ENCODE measurements at regions not wholly inside any gene's neighbourhood (a gene's known extent, or its start where the extent isn't known, plus 50 kb on each side); places are given as distances from the start of the nearest gene placed in this dataset.

DNA sequence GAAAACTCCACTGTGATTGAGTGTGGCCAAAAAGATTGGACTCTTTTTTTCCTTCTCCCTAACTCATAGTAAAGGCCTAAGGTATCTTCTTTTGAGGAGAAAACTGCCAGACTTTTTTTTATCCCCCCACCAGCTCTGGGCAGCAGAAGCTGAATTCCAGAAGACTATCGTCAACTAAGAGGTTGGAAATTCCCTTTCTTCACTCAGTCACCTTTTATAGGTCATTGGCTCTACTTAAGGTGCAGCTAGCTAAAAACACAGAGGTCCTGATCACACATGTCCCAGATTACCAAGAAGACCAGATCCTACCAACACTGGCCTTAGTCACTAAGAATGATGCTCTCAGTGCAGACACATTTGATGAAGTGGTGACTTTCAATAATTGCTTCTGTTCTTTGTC, 1441.2 kb downstream of the PLA2G4A start:
- DNase-seq (ENCODE audit: low read depth in 2 of 2): no peak

- no peak for DNase-seq (ENCODE audit: low read depth in 2 of 2)
These were observed 1441.7 kb downstream of the PLA2G4A start for GRCh38 chr1:188270497-188270896.

- DNase-seq (ENCODE audit: low read depth in 2 of 2): no peak
These were observed 1449.0 kb downstream of the PLA2G4A start for GRCh38 chr1:188277771-188278170.

DNA sequence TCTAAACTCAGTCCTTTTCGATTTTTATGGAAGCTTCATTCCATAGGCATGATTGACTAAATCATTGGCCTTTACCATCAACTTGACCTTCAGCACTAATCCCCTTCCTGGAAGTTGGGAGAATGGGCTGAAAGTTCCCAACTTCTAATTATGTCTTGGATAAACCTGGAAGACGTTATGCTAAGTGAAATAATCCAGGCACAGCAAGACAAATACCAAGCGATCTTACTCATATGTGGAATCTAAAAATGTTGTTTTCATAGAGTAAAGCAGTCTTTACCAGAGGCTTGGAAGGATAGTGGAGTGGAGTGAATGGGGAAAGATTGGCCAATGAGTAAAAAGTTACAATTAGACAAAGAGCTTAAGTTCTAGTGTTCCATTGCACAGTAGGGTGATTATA, 1453.2 kb downstream of the PLA2G4A start:
- no peak for DNase-seq (ENCODE audit: low read depth in 2 of 2)

DNA sequence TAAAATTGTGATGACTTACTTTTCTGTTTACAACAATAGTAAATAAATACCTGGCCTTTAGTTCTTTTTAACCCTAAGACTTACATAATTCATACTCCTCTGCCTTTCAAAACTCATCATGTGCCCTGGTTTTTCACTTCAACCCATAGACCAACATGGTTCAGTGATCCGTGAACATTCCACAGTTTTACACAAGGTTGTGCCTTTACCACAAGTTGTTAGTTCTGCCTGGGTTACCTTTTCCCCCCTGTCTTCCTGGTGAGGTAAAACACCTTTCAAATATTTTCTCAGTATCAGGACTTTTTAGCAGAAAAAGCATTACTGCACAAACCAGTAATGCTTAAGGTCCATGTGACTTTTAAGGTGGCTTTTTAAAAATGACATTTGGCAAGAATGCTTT, 1466.4 kb downstream of the PLA2G4A start:
- DNase-seq (ENCODE audit: low read depth in 2 of 2): no peak

- no peak for DNase-seq (ENCODE audit: low read depth in 2 of 2)
These were observed 1474.0 kb downstream of the PLA2G4A start for GRCh38 chr1:188302746-188303145.

DNA sequence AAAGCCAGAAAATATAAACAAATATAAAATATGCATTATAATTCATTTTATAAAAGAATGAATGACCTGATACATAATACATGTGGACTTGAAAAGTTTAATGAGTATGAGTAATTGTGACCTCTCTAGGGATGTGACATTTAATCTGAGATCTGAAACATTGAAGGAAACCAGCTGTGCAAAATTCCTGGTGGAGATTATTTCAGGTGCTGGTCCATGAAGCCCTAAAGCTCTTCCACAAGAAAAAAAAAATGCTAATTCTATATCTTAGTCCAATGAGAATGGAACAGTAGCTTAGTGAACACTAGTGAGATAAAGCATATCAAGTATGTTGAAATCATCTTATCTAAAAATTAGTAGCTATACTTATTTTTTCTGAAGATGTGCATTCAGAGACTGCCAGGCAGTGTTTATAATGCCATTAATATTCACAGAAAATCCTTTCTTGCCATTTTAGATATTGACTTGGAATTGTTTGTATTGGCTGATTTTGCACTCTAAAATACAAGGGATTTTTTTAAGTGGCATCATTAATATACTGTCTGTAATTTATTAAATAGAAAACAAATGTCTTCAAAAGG, 1485.9 kb downstream of the PLA2G4A start:
- DNase-seq (ENCODE audit: low read depth in 2 of 2): no peak

DNA sequence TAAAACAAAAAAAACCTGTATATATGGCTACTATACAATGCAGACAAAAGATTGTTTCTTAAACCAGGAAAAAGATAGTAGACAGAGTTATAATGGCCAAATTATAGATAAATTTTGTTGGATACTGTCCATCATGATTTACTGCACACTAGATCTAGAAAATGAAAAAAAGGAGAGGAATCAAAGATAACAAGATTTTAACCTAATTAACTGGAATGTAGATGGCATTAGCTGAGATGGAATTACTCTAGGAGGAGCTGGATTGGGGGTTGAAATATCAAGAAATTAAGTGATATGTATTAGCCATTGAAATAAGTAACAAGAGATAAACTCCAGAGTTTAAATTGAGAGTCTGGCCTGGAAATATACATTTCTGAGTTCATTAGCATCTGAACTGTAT, 1489.1 kb downstream of the PLA2G4A start:
- DNase-seq (ENCODE audit: low read depth in 2 of 2): no peak

GRCh38 chr1:188325211-188325610, 1496.5 kb downstream of the PLA2G4A start:
- DNase-seq (ENCODE audit: low read depth in 2 of 2): no peak

- no peak for DNase-seq (ENCODE audit: low read depth in 2 of 2)
These were observed 1515.2 kb downstream of the PLA2G4A start for GRCh38 chr1:188343914-188344313.

GRCh38 chr1:188350104-188350503, 1521.4 kb downstream of the PLA2G4A start:
- no peak for DNase-seq (ENCODE audit: low read depth in 2 of 2)

GRCh38 chr1:188355082-188355481, 1526.3 kb downstream of the PLA2G4A start:
- DNase-seq (ENCODE audit: low read depth in 2 of 2): no peak

GRCh38 chr1:188355847-188356246, 1527.1 kb downstream of the PLA2G4A start:
- DNase-seq (ENCODE audit: low read depth in 2 of 2): no peak

- no peak for DNase-seq (ENCODE audit: low read depth in 2 of 2)
These were observed 1530.6 kb downstream of the PLA2G4A start for GRCh38 chr1:188359315-188359714.

DNA sequence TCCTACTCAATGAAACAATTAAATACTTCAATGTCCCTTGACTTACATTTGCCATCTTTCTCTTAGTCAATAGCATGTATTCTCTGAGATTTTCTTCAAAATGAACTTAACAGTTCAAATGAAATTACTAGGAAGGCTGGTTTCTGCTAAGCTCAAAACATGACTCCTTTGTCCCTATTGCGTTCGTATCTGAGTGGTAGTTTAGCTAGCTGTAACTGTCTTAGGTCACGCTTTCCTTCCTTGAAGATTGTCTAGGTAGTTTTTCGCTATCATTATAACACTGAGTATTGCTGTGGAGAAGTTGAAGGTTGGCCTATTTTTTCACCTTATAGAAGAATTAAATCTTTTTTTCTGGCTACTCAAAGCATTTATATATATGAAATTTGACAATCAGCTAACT, 1535.2 kb downstream of the PLA2G4A start:
- DNase-seq (ENCODE audit: low read depth in 2 of 2): no peak

DNA sequence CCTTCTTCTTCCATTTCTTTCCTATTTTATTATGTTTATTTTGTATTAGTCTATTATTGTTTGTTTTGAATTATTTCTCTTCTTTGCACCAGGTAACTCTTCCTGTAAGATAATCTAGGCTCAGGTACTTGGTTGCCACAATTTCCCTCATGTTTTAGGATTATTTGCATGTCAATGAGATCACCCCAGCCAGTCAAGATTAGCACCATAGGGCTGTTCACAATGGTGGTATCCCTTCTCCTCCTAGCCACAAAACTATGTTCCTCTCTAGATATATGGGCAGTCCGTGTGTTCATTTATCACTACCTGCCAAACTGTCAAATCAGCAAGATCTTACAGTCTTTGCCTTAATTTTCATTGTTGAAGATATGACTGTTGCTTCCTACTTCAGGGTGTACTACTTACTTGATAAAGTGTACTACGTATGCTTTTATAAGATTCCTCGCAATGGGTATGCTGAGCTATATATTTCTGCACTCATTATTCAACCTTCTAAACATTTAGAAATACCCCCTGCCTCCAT, 1536.2 kb downstream of the PLA2G4A start:
- DNase-seq (ENCODE audit: low read depth in 2 of 2): no peak

DNA sequence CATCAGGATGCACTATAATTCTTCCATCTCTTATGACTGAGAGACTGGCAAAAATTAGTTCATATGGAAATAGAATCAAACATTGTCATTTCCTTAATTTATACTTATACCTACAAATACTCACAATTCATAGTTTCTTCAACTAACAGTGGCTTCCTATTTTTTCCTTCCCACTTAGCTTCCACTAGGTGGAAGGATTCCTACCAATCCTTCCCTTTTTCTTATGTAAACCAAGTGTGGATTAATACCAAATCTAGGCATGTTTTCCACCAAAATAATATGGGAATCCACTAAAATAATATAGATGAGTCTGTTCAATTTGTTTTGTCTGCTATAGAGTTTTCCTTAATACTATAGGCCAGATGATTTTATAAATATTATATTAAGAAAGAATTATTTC, 1537.1 kb downstream of the PLA2G4A start:
- DNase-seq (ENCODE audit: low read depth in 2 of 2): no peak

DNA sequence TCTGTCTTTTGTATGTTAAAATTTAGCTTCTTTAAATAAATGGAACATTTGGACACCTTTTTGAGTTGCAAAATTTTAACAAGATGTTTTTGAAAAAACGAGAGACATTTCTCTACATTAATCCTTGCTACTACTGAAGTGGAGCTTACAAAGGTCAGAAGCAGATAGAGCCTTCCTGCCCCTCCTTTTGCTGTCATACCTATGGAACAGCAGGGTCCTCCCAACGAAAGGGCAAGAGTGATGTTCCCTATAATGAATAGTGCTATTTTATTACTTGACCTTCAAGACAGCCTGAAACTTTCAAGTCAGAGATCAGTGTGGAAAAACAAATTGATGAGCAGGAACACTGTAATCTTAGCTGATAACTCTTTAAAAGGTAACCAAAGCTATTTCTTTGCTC, 1538.9 kb downstream of the PLA2G4A start:
- DNase-seq (ENCODE audit: low read depth in 2 of 2): no peak

DNA sequence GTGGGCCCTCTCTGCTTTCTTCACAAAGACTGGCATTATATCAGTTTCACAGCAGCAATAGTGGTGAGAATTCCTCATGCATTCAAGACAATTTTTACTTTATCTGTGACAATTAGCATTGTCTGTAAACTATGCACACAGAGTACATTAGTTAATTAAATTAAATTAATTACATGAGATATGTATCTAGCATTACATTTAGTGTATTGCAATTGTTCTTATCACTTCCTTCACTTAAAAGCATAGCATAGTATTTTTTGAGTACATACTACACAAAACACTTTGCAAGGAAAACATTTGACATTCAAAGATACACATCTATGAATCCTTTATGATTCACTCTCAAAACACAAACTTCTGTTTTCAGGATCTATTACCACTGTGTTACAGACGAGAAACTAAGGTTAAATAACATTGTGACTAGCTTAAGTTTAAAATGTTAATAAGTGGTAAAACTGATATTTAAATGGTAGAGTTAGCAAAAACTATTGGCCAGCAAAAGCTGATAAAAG, 1542.6 kb downstream of the PLA2G4A start:
- no peak for DNase-seq (ENCODE audit: low read depth in 2 of 2)

- DNase-seq (ENCODE audit: low read depth in 2 of 2): no peak
These were observed 1544.1 kb downstream of the PLA2G4A start for GRCh38 chr1:188372821-188373220.

GRCh38 chr1:188382851-188383250, 1554.1 kb downstream of the PLA2G4A start:
- no peak for DNase-seq (ENCODE audit: low read depth in 2 of 2)

GRCh38 chr1:188386161-188386560, 1557.4 kb downstream of the PLA2G4A start:
- no peak for DNase-seq (ENCODE audit: low read depth in 2 of 2)

DNA sequence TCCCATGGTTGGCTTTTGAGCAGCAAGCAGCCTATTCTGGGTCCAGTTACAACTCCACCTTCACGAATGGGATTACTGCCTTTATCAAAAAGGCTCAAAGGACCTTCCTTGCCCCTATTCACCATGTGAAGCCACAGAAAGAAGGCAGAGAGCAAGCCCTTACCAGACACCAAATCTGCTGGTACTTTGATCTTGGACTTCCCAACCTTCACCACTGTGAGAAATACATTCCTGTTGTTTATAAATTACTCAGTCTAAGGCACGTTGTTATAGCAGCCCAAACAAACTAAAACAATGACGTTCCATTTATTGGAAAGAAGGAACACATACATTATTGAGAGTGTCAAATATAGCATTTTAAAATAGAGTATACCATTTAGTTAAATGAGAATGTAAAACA, 1557.9 kb downstream of the PLA2G4A start:
- DNase-seq (ENCODE audit: low read depth in 2 of 2): no peak

GRCh38 chr1:188394677-188395076, 1565.9 kb downstream of the PLA2G4A start:
- no peak for DNase-seq (ENCODE audit: low read depth in 2 of 2)

Data from stimulated activated CD8-positive, alpha-beta memory T cell treated with anti-CD3 and anti-CD28 coated beads, Interleukin-2, amount 100 ng/mL, for 48 hours (primary cell).